ENCODE measurements at regions not wholly inside any gene's neighbourhood (a gene's known extent, or its start where the extent isn't known, plus 50 kb on each side); places are given as distances from the start of the nearest gene placed in this dataset.
"Not testable (repeated sequence)": the region's sequence is repeated elsewhere in the genome, so short reads cannot be mapped to it uniquely, and the experiment has no call there.

GRCh38 chr5:176114825-176115224 is 123.4 kb upstream of the SIMC1 start:
- TF ChIP-seq CTCF (IDR thresholded peaks at IDR 0.05; ENCODE audit: insufficient read depth, low read depth, low read length); EZH2 (IDR thresholded peaks at IDR 0.05; ENCODE audit: insufficient read depth, low read length): not testable (repeated sequence)
